Urinary bladder (tissue), 3 donors: ENCODE measurements at regions not wholly inside any gene's neighbourhood (a gene's known extent, or its start where the extent isn't known, plus 50 kb on each side); places are given as distances from the start of the nearest gene placed in this dataset.
"Not testable (repeated sequence)": the region's sequence is repeated elsewhere in the genome, so short reads cannot be mapped to it uniquely, and the experiment has no call there.

Experiments used
- DNase-seq: peaks from one replicate; pipeline ENCODE4 v3.0.0-alpha.2; 2015; ENCODE audit errors: extremely low spot score
- H3K27ac ChIP-seq: one replicate; pipeline ENCODE4 v1.5.1; 2013; ENCODE audit warnings: low read depth, mild to moderate bottlenecking, moderate library complexity
- H3K36me3 ChIP-seq: one replicate; pipeline ENCODE4 v1.6.1; 2013; ENCODE audit warnings: mild to moderate bottlenecking, moderate library complexity; ENCODE audit not compliant: insufficient read depth
- H3K4me1 ChIP-seq: one replicate; pipeline ENCODE4 v1.6.1; 2013; ENCODE audit warnings: mild to moderate bottlenecking, moderate library complexity; ENCODE audit not compliant: insufficient read depth
- H3K4me3 ChIP-seq: one replicate; pipeline ENCODE4 v1.5.1; 2013; ENCODE audit warnings: low read depth, low read length
- WGBS: extraction: QIAGEN DNeasy Blood & Tissue Kit; methylation state at CpG from one replicate; pipeline ENCODE4 v1.1.7; 2013; 5-methylcytosine and 5-hydroxymethylcytosine counted together
- donor health status: healthy with polysubstance abuse.
- donor health status: healthy.

DNA sequence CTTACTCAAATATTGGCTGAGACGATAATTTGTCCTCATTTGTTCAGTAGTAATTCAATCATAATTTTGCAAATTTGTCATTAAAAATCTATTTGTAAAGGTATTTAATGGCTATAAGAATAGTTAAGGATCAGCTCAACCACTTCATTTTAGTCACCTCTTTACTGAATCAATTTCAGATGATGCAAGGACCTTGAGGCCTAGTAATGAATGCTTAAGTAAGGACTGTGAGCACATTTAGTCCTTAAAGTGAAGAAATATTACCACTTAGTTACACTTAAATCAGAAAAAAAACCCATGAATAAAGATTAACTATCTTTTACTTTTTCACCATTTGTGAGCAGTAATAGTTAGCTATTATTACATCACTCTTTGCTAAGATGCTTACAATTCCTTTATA, 778.9 kb downstream of the CCDC85A start:
- no peak for DNase-seq
- Histone ChIP-seq H3K36me3 (no peaks in the 10 kb centered on the region), H3K4me1 (no peaks in the 10 kb centered on the region), H3K27ac (no peak overlapping the region), H3K4me3 (no peak overlapping the region)
- WGBS: 93% methylated on average over 1 of the region's 1 CpG

DNA sequence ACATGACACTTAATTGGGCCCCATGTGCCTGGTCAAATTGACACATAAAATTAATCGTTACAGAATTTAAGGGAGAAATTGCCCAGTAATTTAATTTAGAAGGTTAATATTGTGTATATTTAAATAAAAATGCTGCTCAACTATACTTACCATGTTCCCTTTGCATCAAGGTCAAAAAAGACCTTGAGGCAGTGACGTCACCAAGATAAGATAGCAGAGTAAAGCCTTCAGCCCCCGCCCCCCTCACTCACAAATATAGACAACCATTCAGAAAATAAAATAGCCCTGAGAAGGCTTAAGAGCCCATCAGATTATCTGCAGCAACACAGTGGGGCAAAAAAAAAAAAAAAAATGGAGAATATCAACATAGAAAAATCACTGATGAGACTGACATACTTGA, 785.7 kb downstream of the CCDC85A start:
- Histone ChIP-seq H3K4me3 (no peak overlapping the region), H3K27ac (no peak overlapping the region), H3K4me1 (no peaks in the 10 kb centered on the region), H3K36me3 (no peaks in the 10 kb centered on the region)
- no peak for DNase-seq
- WGBS: 85% methylated on average over 3 of the region's 3 CpGs

DNA sequence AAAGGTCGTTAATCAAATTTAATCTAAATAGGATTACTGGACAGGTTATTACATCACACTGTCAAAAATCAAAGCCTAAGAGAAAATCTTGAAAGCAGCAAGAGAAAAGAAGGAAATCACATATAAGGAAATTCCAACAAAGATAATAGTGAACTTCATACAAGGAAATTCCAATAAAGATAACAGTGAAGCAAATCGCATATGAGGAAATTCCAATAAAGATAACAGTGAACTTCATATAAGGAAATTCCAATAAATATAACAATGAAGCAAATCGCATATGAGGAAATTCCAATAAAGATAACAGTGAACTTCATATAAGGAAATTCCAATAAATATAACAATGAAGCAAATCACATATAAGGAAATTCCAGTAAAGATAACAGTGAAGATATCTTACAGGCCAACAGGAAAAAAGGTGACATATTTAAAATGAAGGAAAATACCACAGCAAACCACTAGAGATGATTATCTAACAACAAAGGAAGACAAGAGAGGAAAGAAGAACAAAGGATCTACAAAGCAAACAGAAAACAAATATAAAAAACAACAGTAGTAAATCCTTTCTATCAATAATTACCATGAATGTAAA, 787.7 kb downstream of the CCDC85A start:
- WGBS: 27% methylated on average over 3 of the region's 3 CpGs
- no peak overlapping the region for H3K27ac ChIP-seq
- DNase-seq: no peak
- H3K36me3 ChIP-seq: no peaks in the 10 kb centered on the region
- no peak overlapping the region for H3K4me3 ChIP-seq
- no peaks in the 10 kb centered on the region for H3K4me1 ChIP-seq

DNA sequence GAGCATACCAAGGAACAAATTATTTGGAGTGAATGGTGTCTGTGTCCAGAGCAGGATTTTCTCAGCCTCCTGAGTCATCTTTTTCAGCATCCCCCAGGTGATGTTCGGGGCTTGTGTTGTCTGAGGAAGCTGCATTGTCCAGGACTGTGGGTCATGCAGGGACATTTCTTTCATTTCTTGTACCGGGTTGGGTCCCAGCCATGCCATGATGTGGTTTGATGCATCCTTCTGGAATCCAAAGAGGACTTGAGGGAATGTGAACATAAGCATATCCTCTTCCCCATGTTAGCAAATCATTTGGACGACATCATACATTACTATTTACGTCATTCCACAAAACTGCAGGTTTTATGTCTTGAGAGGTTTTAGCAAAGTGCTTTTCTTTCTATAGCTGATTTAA, 797.8 kb downstream of the CCDC85A start:
- no peak for DNase-seq
- Histone ChIP-seq H3K4me3 (no peak overlapping the region), H3K27ac (no peak overlapping the region), H3K36me3 (no peaks in the 10 kb centered on the region), H3K4me1 (no peaks in the 10 kb centered on the region)
- 87% methylated on average over 4 of the region's 4 CpGs for WGBS

DNA sequence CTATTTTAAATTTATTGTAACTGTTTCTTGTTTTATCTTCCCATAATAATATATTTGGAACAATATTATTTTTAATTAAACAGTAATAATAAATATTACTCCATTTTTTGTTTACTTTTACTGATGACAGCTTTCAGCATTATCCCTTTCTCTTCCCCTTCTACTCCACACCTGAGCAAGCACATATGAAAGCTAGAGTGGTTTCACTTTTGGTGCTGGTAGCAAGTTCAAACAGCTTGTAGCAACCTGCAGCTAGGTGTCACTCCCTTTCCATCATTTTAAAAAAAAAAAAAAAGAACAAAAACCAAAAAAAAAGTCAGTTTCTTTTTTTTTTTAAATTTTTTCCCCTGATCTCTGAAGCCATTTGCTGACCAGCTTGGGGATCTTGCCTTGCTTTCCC, 801.8 kb downstream of the CCDC85A start:
- Histone ChIP-seq H3K4me1 (no peaks in the 10 kb centered on the region), H3K27ac (no peak overlapping the region), H3K36me3 (no peaks in the 10 kb centered on the region), H3K4me3 (no peak overlapping the region)
- no peak for DNase-seq

DNA sequence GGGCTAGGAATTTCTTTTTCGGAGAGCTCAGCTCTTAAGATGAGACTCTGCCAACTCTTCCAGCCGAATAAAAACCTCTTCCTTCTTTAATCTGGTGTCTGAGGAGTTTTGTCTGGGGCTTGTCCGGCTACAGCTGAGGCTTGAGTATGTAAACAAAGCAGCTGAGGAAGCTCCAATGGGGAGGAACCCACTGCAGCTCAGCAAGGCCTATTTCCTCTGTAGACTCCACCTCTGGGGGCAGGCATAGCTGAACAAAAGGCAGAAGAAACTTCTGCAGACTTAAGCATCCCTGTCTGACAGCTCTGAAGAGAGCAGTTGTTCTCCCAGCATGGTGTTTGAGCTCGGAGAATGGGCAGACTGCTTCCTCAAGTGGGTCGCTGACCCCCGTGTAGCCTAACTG, 838.7 kb downstream of the CCDC85A start:
- no peak for DNase-seq
- H3K4me1 ChIP-seq: no peaks in the 10 kb centered on the region
- 59% methylated on average over 6 of the region's 6 CpGs for WGBS
- H3K4me3 ChIP-seq: no peak overlapping the region
- no peaks in the 10 kb centered on the region for H3K36me3 ChIP-seq
- H3K27ac ChIP-seq: no peak overlapping the region

DNA sequence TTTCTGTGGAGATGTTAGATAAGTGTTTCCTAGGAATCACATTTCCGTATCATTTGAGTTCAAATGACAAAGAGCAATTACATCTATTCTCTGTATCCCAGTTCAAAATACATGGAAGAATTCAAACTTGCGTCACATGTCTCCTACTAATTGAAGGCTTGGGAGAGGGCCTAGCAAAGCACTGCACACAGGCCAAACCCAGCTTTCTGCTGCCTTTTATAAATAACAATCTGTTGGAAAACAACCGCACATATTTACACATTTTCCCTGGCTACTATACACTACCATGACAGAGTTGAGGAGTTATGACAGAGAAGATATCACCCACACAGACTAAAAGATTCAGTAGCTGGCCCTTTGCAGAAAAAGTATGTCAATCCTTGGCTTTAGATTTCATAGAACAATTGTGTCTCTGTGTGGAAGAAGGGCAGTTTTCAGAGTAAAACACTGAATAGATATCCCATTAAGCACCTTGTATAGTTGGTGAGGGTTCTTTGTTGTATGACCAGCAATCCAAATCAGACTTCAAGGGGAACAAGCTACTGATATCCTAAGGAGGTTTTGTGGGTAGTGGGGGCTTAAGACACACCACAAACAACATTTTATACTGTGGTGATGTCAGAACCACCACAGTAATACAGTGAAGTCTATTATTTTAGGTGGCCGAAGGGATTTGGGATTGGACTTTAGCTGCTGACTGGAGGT, 861.3 kb downstream of the CCDC85A start:
- Histone ChIP-seq H3K4me3 (no peak overlapping the region), H3K4me1 (no peaks in the 10 kb centered on the region), H3K36me3 (no peaks in the 10 kb centered on the region), H3K27ac (no peak overlapping the region)
- no peak for DNase-seq
- WGBS: 87% methylated on average over 4 of the region's 4 CpGs

DNA sequence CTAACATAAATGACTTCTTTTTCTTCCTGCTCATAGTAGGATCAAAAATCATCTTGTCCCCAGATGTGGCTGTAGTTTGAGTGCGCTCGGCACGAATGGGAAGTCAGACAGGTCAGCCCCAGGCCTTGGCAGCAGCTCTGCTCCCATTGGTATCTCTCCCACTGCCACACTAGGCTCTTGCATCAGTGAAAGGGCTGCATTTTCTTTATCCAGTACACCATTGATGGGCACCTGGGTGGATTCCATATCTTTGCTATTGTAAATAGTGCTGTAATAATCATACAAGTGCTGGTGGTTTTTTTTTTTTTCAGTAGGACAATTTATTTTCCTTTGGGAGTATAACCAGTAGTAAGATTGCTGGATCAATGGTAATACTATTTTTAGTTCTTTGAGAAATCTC, 865.5 kb downstream of the CCDC85A start:
- Histone ChIP-seq H3K36me3 (no peaks in the 10 kb centered on the region), H3K4me1 (no peaks in the 10 kb centered on the region), H3K4me3 (no peak overlapping the region), H3K27ac (no peak overlapping the region)
- no peak for DNase-seq
- 79% methylated on average over 3 of the region's 3 CpGs for WGBS

DNA sequence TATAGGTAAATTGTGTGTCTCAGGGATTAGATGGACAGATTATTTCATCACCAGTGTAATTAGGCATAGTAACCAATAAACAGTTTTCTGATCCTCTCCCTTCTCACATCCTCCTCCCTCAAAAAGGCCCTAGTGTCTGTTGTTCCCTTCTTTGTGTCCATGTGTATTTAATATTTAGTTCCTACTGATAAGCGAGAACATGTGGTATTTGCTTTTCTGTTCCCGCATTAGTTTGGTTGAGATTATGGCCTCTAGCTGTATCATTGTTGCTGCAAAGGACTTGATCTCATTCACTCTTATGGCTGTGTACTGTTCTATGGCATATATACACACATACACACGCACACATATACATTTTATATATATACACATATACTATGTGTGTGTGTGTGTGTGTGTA, 866.2 kb downstream of the CCDC85A start:
- Histone ChIP-seq H3K4me3 (no peak overlapping the region), H3K4me1 (no peaks in the 10 kb centered on the region), H3K36me3 (no peaks in the 10 kb centered on the region), H3K27ac (no peak overlapping the region)
- WGBS: 79% methylated on average over 3 of the region's 3 CpGs
- no peak for DNase-seq

DNA sequence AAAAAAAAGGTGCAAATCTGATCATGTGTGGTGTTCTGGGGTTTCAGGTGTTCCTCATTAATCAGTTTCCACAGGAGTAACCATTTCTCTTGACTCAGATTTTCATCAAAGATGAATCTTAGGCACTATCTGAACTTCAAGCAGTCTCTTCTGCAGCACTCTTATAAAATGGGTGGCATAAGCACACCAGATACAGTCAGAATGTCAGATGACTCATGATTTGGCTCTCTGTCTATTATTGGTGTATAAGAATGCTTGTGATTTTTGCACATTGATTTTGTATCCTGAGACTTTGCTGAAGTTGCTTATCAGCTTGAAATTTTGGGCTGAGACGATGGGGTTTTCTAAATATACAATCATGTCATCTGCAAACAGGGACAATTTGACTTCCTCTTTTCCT, 882.5 kb downstream of the CCDC85A start:
- DNase-seq, H3K27ac ChIP-seq, H3K36me3 ChIP-seq, H3K4me1 ChIP-seq, H3K4me3 ChIP-seq: not testable (repeated sequence)
- WGBS: 77% methylated on average over 1 of the region's 1 CpG

DNA sequence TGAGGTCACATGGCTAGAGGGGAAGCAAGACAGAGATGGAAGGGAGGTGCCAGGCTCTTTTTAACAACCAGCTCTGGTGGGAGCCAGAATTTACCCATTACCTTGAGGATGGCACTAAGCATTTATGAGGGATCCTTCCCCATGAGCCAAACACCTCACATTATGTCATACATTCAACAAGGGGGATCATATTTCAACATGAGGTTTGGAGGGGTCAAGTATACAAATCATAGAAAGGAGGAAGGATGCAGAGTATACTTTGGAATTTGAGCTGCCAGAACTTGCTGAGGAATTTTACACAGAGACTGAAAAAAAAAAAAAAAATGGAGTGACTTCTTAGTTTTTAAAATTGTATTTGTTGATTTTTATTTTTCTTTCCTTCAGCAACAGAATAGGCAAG, 891.4 kb downstream of the CCDC85A start:
- no peak overlapping the region for H3K4me3 ChIP-seq
- H3K4me1 ChIP-seq: no peaks in the 10 kb centered on the region
- no peak overlapping the region for H3K27ac ChIP-seq
- DNase-seq: no peak
- H3K36me3 ChIP-seq: no peaks in the 10 kb centered on the region

DNA sequence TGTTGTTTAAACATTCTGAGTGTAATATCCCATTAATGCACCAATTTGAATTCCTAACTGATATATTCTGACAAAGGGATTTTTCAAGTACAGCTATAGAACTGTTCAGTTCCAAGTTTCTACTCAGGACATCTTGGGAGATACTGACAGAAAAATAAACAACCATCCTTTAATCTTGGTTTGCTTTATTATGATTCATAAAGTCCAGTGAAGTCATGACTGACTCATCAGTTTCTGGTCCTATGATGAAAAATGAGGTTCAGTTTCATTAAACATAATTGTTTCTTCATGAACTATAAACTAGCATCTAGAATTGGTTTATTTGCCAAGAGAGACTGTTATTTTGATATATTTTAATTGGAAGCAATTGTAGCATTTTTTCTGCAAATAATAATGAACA, 896.2 kb downstream of the CCDC85A start:
- no peaks in the 10 kb centered on the region for H3K36me3 ChIP-seq
- no peak for DNase-seq
- H3K4me1 ChIP-seq: no peaks in the 10 kb centered on the region
- no peak overlapping the region for H3K4me3 ChIP-seq
- no peak overlapping the region for H3K27ac ChIP-seq

DNA sequence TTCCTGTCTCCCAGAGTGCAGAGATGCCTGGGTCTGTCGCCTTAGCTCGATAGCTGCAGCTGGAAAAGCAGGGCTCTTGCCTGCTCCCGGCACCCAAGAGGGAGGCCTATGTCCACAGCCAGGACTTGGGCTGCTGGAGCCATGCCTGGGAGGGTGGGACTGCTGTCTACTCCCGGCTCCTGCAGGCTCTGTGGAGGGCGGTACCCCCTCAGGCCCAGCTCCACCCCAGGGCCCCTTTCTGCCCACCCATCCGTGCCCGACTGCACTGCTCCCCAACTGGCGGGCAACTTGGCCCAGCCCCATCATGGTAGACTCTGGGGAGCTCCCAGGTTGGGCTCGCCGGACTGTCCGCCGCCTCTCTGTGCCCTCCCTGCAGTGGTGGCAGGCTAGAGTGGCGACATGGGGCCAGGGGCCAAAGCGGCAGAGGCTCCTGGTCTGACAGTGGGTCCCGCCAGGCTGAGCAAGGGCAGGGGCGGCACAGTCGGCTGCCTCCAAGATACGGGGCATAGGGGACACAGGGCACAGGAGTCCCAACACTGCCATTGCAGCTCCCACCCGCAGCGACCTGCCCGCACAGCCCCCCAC, 901.0 kb downstream of the CCDC85A start:
- Histone ChIP-seq H3K4me1 (no peaks in the 10 kb centered on the region), H3K36me3 (no peaks in the 10 kb centered on the region), H3K4me3 (no peak overlapping the region), H3K27ac (no peak overlapping the region)
- no peak for DNase-seq
- WGBS: 93% methylated on average over 21 of the region's 21 CpGs

DNA sequence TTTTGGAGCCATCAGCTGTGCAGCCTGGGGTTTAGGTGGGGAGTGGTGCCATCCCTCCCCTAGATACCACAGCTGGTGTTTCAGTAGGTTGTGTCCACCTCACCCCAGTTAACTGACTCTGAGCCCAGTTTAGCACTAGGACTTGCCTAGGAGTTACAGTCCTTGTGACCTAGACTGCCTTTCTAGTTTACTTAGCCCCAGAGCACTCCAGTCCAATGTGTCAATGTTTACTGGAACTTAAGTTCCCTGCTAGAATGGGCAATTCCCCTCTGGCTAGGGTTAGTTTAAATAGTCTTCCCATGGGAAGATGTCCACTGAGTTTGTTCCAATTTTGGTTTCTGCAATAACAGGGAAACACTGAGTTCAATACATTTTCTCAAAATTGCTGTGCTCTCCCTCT, 909.2 kb downstream of the CCDC85A start:
- Histone ChIP-seq H3K4me1 (no peaks in the 10 kb centered on the region), H3K36me3 (no peaks in the 10 kb centered on the region), H3K27ac (no peak overlapping the region), H3K4me3 (no peak overlapping the region)
- DNase-seq: no peak
